HG03103 (cell line): ENCODE measurements at regions not wholly inside any gene's neighbourhood (a gene's known extent, or its start where the extent isn't known, plus 50 kb on each side); places are given as distances from the start of the nearest gene placed in this dataset.

Experiments
- ATAC-seq: cut with Tn5 transposase; IDR thresholded peaks from one replicate; pipeline ENCODE4 v1.9.1; 2021; ENCODE audit warnings: low read depth; ENCODE audit not compliant: unreplicated experiment

DNA sequence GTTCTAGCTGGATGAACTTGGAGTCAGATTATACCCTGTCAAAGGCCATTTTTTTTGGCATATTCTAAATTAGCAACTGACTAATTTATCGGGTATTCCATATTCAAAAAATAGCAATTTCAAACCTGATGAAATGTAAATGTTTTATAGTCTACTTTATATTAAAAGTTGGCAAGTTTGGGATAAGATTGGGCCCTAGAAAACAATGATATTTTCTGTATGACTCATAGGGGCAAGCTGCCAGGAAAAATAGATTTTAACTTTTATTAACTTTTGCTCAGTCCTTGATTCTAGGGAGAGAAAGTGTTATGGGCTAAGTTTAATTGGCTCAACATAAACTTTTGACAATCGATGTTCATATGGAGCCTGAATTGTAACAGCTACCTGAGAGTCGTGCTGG is 576.9 kb upstream of the B3GALT2 start:
- no peak for ATAC-seq

DNA sequence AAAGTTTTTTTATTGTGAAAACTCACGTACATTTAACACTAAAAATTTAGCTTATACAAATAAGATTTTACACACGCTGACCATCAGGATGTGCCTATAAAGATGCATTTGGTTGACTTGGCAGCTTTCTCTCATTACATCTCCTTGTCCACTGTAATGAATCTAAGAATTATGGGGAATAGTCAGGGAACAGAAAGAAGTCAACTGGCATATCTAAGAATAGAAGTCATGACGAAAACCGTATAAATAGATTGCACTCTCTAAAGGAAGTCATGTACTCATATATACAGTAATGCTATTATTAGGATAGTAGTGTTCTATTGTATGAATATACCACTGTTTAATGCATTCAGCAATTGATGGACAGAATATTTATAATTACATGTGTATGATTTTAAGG is 575.8 kb upstream of the B3GALT2 start:
- ATAC-seq: no peak

GRCh38 chr1:193755441-193755840 is 569.0 kb upstream of the B3GALT2 start:
- no peak for ATAC-seq

GRCh38 chr1:193754732-193755427 is 568.5 kb upstream of the B3GALT2 start:
- no peak for ATAC-seq

DNA sequence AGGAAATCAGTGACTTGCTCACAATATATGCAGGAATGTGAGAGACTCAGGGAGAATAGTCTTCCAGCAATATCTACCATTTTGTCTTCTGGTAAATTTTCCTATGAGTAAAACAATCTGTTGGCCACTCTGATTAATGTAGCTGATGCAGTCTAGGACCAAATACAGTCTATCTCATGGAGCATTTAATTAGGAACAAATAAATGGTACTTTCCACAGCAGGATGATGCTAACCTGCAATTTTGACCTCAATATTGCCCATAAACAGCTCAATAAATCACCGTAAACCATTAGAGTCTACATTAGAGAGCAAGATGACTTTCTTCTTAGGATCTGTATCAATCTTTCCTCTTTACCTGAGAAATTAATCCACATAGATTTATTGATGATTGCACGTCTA is 567.7 kb upstream of the B3GALT2 start:
- ATAC-seq: no peak

DNA sequence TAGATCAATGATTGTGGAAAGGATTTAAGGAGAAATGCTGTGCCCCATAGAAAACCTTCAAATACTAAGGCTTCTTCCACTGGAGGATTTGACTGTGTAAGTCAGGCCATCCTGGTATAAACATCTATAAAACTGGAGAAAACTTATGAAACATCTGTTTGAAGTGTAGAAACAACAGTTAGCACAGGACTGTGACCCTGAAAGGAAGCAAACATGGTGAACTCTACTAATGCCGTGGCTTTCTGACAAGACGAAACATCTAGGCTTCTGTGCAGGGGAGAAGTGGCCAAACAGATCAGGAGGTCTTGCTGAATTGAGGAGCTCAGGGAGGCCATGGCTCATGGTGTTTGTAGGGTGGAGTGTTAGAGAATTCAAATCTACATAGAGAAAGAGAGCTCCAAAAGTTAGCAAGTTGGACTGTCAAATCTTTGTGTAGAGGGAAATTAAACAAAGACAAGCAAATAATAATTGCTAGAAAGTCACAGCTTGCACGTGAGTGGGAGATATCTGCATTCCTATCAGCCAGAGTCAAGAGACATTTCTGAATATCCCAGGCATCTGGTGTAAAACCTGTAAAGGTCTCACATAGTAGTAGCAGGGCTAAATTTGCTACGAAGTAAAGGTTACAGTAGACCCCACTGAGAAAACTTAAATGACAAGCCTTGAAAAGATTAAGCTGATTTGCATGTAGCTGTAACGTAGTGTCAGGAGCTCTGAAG is 566.8 kb upstream of the B3GALT2 start:
- ATAC-seq: no peak

- ATAC-seq: no peak
Observed at GRCh38 chr1:193749868-193750267, 563.5 kb upstream of the B3GALT2 start.

- no peak for ATAC-seq
Observed at GRCh38 chr1:193747579-193747978, 561.2 kb upstream of the B3GALT2 start.

GRCh38 chr1:193741228-193741627 is 554.8 kb upstream of the B3GALT2 start:
- no peak for ATAC-seq

GRCh38 chr1:193740762-193741161 is 554.3 kb upstream of the B3GALT2 start:
- ATAC-seq: no peak

DNA sequence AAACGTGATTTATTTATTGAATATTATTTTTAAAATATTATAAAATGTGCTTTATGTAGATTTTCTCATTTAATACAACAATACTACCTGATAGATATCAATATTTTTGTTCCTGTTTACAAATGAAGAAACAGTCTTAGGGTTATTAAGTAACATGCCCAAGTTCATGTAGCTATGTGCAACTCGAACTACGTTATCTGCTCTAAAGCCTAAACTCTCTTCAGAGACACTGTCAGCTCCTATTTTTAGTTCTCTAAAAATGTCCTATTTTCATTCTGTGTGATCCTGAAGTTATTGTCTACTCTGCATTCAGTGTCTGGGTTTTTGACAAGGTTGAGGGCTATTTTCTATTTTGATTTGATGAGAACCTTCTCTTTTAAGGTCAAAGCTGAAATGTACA is 550.1 kb upstream of the B3GALT2 start:
- no peak for ATAC-seq

DNA sequence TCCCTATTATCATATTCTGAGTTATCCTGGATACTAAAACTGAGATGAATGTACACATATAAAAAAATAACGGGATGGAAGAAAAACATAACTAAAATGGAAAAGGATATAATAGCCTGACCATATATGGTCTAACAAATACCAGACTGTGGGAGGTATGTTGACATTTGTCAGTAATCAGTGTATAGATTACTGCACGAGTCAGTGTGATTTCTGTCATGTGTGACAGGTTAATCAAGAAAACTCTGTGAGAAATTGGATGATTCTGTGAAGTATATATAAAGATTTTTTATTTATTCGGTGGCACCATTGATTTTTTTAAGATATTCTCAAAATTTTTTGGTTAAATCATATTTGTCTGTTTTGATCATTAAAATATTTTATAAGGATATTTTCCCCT is 547.3 kb upstream of the B3GALT2 start:
- ATAC-seq: no peak

- ATAC-seq: no peak
Observed at GRCh38 chr1:193730017-193730416, 543.6 kb upstream of the B3GALT2 start.

DNA sequence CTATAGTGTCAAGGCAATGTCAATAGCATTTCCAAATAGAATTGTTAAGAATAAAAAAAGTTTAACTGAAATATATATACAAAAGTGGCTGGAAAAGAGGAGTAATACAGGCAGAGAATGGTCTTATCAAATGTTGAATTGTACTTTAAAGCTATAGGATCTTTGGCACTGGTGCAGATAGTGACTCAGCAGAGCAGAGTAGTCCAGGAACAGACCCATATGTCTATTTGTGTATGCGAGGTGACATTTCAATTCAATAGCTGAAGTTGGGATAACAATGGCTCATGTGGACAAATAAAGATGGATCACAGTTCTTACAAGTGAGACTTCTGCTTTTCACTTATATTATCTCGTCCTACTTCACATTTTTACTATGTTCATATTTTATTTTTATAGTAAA is 543.0 kb upstream of the B3GALT2 start:
- no peak for ATAC-seq

DNA sequence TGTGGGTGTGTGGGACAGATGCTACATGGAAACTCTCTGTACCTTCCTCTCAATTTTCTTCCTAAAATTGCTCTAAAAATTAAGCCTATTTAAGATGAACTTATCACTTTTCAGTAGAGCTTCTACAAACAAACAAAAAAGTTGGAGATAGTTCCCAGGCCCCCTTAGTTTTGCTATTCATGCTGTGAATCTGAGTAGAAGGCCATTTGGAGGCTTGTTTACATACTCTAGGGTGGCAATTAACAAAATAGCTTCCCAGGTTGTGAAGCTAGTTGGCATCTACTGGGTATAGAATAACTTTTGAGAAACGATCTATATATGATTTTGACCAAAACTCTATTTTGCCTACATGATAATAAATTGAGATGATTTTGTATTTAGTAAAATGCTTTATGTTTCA is 541.4 kb upstream of the B3GALT2 start:
- no peak for ATAC-seq

DNA sequence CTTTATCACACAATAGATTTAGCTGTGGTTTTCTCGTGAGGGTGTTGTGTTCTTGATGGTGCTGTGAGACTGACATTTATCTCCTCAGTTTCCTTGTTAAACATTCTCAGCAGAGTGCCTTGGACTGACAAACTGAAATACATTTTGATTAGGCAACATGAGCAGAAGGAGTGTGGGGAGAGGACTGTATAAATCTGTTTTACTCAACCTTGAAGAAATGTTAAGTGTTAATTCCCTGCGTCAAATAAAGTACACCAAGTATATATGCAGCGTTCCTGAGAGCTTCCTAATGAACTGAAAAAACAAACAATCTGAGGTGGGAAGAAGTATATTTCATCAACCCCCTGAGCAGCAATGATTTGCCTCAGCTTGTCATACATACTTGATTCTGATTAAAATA is 540.3 kb upstream of the B3GALT2 start:
- ATAC-seq: no peak

- no peak for ATAC-seq
Observed at GRCh38 chr1:193712392-193712791, 526.0 kb upstream of the B3GALT2 start.

DNA sequence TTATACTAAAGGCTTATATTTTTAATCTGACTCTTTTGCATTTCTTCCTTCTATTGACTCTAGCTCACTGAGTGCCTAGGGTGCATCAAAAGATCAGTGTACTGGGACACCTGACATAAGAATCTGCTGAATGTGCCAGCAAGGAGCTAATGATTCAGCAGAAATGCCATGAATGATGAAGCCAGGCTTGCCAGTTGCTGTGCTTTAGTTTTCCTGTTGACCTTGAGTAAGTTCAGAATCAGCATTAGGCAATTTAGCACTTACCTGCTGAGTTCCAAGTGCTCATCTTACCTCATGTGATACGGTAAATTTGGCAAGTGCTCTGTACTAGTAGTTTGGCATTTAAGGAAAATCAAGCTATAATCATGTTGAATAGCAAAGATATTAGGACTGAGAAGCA is 523.2 kb upstream of the B3GALT2 start:
- ATAC-seq: no peak

DNA sequence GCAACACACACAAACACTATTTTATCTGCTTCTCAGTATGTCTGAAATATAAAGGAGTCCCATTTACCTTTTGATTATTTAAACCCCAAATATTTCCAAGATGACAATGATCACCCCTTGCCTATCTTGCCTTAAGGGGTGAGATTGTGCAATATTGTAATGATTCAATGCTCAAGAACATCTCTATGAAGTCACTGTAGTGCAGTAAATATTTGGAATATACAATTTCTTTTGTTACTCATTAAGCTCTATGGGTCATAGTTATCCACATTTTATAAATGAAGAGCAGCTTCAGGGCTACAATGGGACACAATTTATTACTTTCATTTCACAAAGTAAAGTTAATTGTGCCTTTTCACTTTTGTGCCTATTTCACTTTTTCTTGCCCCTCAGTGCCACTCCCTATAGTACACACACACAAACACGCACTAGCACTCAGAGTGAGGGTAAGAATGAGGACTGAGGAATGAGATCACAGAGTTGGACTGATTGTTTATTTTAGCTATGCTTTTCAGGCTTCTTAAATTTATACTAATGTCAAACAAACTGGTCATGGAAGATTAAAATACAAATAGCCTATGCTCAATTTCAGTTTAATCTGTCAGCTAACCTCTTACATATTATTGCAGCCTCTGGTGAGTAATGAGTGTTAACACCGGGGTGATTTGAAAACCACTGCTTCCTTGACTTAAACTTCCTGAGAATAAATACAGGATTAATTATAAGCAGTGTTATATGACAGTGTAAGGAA is 521.0 kb upstream of the B3GALT2 start:
- no peak for ATAC-seq

DNA sequence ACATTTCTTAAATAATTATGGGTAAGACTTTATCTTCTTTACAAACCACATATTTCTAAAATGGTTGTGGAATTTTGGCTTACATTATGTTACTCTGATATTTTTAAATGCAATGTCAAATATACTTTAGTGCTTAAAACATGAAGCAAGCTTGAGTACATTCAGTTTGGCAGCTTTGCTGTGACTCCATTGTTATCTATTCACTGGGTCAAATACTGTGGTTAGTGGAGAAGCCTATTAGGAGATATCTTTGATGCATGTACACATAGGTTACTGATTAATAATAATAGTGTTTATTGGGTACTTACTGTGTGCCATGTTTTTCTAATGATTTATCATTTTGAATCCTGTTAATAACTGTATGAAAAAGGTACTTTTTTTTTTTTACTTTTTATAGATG is 520.4 kb upstream of the B3GALT2 start:
- no peak for ATAC-seq

DNA sequence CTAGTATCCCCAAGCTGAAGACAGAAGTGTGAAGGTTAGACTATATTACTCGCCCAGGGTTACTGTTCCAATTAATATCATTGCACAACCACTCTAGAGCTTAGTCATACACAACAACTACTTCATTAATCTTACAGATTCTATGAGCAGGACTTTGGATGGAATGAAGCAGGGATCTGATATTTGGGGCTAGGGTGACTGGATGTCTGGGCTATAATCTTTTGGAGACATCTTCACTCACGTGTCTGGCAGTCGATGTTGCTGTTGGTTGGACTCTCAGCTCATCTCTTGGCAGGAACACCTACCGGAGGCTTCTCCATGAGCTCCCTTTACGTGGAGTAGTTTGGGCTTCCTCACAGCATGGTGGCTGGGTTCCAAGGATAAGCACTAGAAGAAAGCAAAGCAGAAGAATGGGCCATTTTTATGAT is 519.2 kb upstream of the B3GALT2 start:
- ATAC-seq: no peak

DNA sequence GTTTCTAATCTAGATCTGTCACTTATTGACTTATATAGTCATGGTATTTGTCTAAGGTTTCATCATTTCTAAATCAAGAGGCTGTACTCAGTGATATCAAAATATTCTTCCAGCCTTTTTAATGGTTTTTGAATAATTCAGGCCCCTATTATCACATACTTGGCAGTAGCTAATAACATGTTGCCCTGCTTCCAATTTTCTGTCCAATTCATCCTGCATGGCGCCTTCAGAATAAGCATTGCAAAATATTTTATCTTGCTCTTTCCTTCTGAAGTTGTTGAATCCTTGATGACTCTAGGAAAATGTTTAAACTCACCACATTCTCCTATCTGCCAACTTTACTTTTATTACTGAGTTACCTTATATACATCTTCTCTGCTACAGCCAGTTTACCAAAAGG is 517.2 kb upstream of the B3GALT2 start:
- no peak for ATAC-seq
